ENCODE measurements at regions not wholly inside any gene's neighbourhood (a gene's known extent, or its start where the extent isn't known, plus 50 kb on each side); places are given as distances from the start of the nearest gene placed in this dataset.

GRCh38 chr4:10182446-10183424 is 66.1 kb upstream of the WDR1 start:
- TF ChIP-seq POLR2A (IDR thresholded peaks at IDR 0.05) (no peak), CTCF (IDR thresholded peaks at IDR 0.05) (no peak), EP300 (IDR thresholded peaks at IDR 0.05) (no peak)

Measured in ovary (tissue), 3 donors.